ENCODE measurements at regions not wholly inside any gene's neighbourhood (a gene's known extent, or its start where the extent isn't known, plus 50 kb on each side); places are given as distances from the start of the nearest gene placed in this dataset.

- Histone ChIP-seq H3K4me3 (ENCODE audit: low read depth, low read length) (no peak overlapping the region), H3K27ac (ENCODE audit: low read depth, low read length) (no peak overlapping the region), H3K27me3 (ENCODE audit: control insufficient read depth, insufficient read depth, low read length) (no peaks in the 10 kb centered on the region), H3K4me1 (ENCODE audit: control insufficient read depth, insufficient read depth, low read length) (peaks cover 11% of the 10 kb centered on the region; the same call in 1 of the 2 replicates), H3K9ac (ENCODE audit: low read length) (no peak overlapping the region), H3K9me3 (ENCODE audit: control insufficient read depth, insufficient read depth, low read depth, low read length) (no peaks in the 10 kb centered on the region), H3K36me3 (ENCODE audit: control insufficient read depth, insufficient read depth, low read length) (no peaks in the 10 kb centered on the region)
Observed at GRCh38 chr5:154528005-154528594, 50.1 kb upstream of the HAND1 start.

Measured in HUES6 (cell line).